COLO668 (cell line): ENCODE measurements at regions not wholly inside any gene's neighbourhood (a gene's known extent, or its start where the extent isn't known, plus 50 kb on each side); places are given as distances from the start of the nearest gene placed in this dataset.

Source experiments
- DNase-seq: peaks from one replicate; lab custom pipeline; 2025; ENCODE audit not compliant: unreplicated experiment; lab: John Stamatoyannopoulos, UW

DNA sequence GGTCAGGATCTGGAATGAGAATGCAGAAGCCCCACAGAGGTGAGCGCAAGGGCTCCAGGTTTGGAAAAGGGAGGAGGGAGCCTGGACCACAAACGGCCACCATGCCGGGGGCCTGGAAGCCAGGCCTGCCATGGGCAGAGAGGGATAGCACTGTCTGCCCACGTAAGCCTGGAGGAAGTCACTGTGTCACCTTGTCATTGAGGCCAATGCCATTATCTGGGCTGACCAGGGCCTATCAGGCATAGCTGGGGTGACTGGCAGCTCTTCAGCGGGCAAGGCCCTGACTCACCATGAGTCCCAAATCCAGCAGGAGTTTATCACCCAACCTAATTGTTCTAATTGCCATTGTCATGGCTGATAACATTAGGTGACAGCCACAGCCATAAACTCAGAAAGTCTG lies 84.6 kb downstream of the MATN1 start:
- no peak for DNase-seq

DNA sequence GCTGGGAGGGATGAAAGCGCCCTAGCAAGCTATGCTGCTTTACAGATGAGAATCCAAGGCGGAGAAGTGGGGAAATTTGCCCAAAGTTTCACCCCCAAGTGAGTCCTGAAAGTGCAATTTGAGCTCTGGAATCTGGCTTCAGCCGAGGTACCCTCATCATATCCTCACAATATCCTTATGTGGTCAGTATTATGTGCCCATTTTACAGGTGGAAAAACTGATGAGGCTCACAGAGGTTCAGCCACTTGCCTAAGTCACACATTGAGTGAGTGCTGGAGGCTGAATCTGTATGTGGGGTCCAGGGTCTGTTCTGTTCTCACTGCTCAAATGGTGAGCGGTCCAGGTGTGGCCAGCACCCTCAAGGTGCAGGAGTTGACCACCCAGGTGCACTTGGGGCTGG lies 85.3 kb downstream of the MATN1 start:
- DNase-seq = no peak

DNA sequence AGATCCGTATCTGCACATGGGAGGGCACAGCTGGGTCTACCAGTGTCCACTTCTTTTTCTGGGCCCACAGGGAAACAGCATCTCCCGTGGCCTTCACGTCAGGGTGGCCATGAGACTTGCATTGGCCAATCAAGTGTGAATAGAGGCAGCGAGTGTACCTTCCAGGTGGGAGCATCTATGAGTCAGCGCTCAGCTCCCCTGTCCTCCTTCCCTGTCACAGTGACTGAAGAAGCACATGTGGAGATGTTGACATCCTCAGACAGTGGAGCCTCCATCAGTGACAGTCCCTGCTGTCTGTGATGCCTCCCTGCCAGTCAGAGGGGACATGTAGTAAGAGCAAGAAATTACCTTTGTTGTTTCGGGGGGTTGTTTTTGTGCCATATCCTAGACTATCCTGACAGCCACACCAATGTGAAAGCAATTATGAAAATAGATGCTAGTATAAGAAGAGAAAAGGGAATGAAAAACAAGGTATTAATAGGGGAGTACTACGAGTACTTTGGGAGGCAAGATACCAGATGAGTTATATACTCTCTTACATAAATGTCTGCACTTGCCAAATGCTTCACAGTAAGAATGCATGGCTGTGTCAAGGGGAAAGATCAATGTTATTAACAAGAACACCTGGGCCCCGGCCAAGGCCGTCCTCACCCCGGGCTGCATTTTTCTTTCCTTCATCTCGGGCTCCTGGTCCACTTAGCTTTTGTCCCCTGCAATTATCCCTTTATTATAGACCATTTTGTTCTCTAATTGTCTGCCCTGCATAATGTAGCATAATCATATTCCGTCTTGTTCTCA lies 86.0 kb downstream of the MATN1 start:
- DNase-seq = no peak

DNA sequence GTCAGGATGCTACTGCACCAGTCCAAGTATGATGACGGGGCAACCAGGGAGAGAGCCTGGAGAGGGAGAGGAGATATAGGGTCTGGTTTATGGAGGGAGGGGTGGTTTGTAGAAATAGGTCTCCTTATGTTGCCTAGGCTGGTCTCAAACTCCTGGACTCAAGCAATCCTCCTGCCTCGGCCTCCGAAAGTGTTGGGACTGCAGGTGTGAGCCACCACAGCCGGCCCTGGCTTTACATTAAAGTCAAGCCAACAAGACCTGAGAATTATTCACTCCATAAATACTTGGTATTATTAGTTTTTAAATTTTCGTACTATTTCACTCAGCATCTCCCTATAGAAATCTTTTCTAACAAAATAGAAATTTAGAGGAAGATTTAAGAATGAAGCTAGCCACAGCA lies 86.8 kb downstream of the MATN1 start:
- no peak for DNase-seq

DNA sequence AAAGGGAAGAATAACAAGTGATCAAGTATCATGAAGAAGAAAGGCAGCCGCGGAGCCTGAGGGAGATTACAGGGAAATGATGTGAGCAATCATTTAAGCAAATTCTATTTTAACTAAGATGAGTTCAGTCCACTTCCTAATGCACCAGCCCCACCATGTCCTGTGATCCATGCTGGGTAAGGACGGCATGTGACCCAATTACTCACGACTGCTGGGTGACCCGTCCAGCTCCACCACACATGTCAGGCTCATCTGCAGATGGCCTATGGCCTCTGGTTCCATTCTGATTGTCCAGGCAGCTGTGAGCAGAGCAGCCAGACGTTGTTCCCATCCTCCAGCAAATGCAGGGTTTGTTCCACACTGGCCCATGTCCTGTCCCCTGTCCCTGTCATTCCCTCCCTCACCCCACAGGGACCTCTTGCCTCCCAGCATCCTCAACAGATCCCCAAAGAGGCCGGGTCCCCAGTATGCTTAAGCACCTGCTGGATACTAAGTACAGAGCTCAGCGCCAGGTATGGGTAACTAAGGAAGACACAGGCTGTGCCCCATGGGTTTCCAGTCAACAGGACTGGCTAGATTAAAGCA lies 87.9 kb downstream of the MATN1 start:
- DNase-seq = no peak

DNA sequence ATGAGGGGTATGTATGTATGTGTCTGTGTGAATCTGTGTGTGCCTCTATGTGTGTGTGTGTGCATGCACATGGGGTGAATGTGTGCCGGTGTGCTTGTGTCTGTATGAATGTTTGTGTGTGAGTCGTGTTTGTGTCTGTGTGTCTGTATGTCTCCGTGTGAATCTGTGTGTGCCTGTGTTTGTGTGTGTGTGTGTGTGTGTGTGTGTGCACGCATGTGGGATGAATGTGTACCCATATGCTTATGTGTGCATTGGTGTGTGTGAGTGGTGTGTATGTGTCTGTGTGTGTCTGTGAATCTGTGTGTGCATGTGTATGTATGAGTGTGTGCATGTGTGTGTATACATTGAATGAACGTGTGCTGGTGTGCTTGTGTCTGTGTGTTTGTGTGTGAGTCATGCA lies 88.9 kb downstream of the MATN1 start:
- DNase-seq = no peak

DNA sequence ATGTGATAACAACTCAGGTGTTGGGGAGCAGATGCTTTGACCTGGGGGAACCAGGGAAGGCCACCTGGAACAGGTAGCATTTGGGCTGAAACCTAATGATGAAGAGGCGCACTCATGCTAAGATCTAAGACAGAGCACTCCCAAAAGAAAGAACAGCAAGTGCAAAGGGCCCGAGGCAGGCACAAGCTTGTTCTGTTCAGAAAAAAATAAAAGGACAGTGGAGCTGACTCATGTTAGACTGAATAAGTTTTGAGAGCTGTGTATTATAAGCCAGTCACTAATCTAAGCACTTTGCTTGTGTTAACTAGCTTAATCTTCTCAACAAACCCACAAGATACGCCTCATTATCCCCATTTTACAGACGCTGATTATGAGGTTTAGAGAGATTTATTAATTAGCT lies 90.1 kb downstream of the MATN1 start:
- no peak for DNase-seq

DNA sequence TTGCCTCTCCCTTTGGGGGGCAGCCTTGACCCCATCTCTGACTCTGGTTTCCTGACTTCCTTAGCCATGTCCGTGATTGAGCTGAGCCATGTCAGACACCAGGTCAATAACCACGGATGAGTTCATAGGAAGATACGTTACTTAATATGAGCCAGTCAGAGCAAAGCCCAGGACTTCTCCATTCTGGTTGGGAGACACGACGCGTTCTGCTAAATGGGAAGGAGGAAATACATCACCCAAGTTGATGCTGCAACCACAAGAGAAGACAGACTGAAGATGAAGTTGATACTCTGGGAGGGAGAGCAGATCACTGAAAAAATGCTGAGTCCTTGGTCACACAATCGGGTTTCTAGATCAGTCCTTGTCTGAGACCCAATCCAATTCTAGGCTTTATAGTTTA lies 90.9 kb downstream of the MATN1 start:
- DNase-seq = no peak

DNA sequence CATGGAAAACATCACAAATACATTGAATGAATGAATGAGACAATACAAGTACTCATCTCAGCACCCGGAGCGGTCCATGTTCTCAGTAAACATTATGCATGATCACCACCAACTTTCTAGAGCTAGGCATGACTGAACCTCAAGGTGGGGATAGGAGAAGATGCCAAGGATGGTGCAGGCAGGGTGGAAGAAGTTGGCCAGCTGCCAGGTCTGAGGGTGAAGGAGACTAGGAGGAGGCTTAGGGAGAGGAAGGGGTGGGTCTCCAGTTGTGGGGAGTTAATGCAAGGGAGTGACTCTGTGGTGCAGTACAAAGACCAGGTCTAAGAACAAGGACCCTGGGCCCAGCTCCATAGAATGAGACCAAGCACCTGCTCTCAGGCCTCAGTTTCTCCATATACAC lies 91.7 kb downstream of the MATN1 start:
- DNase-seq = no peak

DNA sequence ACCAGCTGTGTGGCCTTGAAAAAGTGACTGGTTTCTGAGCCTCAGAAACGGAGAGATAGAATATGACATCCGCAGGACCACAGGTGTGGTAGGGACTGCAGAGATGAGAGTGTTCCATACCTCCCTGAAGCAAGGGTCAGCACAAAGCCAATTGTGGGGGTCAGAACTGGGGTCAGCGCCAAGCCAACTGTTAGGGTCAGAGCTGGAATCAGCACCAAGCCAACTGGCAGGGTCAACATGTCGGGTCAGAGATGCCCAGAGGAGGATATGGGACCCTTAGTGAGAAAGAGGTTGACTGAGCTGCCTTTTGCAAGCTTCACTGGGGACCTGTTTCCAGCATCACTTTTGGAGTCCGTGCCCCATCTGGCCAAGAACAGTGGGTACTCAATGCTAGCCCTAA lies 93.9 kb downstream of the MATN1 start:
- no peak for DNase-seq

DNA sequence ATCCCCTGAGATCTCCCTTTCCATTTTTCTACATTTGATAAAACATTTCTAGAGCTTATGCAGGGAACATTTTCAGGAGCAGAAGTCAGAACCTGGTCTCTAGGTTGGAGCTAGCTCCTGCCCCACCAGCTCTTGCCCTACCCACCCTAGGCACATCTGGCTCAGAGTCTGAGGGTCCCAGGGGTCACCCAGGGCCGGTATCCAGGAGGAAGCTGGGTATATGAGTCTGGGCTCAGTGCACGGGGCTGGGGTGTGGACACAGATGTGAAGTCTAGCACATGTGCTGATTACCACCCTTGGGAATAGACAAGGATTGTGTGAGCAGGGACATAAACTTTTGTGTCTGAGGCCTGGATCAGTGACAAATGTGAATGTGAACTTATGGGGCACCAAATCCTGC lies 95.4 kb downstream of the MATN1 start:
- DNase-seq = no peak

DNA sequence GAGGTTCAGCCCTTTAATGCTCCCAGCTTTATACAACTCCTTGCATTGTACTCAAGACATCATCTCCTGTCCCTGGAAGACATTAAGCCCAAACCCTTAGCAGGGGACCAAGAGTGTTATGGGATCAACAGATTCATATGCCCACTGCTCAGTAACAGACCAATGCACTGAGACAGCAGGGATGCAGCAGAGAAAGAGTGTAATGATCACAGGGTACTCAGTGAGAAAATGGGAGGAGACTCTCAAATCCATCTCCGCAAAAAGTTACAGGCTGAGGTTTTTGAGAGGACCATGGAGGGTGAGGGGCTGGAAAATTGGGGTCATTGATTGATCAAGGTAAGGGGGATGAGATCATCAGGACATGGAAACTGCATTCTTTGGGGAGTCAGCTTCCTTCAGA lies 96.2 kb downstream of the MATN1 start:
- DNase-seq = no peak

DNA sequence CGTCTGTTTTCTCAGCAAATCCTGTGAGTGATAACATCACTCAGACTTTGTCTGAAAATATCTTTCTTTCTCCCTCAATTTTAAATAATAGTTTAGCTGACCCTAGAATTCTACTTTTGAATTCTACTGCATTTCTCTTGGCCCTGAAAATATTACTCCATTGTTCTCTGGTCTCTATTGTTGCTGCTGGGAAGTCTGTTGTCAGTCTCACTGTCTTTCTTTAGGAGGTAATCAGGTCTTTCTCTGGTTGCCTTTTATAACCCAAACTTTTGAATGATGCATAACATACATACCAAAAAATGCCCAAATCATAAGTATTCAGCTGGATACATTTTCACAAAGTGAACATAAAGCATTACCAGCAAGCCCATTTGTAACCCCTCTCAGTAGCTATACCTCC lies 100.0 kb downstream of the MATN1 start:
- no peak for DNase-seq

DNA sequence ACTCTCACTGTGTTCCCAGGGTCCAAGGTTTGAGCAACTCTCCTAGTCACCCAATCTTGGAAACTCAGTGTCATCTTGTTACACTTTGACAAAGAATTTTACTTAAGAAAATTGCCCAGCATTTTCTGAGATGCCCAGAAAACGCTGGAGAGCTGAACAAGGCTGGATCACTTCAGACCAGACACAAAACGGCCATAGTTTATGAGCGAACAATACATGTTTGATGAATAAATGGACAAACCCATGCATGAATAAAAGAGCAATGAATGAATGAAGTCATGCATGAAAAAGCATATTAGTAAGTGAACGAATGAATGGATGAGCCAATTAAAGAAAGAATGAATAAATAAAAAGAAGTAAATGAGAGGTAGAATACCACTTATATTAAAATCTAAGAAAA lies 103.8 kb downstream of the MATN1 start:
- DNase-seq = no peak

DNA sequence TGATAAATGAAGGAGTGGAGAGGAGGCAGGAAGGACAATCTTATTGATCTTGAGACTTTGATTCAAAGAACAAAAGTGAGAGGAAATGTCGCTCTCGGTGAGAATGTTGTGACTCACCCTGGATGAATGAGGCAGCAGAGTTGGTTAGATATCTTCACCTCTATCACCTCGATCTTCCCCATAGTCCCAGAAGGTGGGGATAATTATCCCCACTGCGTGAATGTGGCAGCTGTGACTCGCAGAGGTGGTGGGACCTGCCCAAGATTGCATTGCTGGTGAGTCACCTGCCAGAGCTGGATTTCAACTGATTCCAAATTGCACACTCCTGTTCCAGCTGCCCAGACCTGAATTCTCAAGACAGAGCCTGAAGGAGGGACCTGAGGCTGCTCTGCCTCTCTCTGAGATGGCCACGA lies 105.0 kb downstream of the MATN1 start:
- no peak for DNase-seq

DNA sequence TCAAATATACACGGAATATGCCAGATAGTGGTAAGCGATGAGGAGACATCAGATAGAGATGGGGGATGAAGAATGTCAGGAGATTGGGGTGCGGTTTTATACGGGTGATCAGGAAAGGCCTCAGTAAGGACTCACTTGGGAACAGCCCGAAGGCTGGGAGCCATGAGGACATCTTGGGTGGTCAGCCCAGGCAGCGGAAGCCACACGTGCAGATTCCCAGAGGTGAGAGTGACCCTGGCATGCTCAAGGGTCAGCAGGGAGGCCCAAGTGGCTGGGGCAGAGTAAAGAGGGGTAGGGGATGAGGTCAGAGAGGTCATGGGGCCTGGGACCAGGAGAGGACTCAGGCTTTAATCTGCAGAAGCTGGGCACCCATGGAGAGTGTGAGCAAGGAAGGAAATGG lies 106.6 kb downstream of the MATN1 start:
- no peak for DNase-seq

DNA sequence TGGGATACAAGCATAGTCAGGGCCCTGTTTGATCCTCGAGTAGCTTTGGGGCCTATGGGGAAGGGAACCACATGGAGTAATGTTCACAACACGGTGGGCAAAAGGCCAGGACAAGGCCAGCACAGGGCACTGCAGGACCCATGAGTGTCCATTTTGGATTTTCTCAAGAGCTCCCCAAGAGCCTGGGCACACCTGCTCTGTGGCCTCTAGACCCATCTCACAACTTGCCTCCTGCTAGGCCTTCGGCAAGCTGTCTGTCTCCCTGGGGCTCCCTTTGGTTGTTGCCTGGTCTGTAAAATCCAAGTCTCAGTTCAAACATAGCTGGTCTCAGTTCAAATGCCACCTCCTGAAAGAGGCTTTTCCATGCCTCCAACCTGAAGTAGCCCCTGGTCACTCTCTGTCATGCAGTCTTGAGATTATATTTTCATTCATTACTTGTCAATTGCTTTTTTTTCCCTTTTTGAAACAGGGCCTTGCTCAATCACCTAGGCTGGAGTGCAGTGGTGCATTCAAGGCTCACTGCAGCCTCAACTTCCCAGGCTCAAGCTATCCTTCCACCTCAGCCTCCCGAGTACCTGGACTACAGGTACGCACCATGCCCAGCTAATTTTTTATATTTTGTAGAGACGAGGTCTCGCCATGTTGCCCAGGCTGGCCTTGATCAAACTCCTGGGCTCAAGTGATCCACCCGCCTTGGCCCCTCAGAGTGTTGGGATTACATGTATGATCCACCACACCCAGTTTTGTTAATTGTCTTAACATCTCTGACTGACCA lies 107.4 kb downstream of the MATN1 start:
- no peak for DNase-seq

DNA sequence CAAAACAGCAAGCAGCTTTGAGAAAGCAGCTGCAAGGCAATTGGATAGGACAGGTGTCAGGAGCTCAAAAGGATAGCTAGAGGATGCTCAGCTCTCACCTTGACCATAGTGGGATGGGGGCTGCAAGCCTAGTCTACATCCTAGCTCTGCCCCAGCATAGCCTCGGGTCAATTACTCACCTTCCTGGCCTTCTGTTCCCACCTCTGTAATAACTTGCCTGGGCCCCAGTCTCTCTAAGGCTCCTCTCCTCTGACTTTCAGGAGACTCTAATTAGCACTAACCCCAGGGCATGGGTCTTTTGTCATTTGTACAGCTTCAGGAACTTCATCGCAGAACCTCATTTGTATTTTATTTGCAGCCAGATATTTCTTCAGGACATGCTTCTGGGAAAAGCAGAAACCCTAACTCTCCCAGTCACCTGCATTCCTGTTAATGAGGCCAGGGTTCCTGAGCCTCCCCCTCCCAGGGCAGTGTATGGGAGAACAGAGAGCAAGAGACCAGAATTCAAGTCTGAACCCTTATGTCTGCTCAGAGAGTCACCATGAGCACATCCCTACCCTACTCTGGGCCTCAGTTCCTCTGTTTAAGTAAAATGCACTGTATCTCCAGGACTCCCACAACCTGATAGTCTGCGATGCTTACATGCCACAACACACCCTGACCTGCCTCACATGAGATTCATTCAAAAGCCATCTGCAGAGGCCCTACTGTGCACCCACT lies 108.1 kb downstream of the MATN1 start:
- no peak for DNase-seq

DNA sequence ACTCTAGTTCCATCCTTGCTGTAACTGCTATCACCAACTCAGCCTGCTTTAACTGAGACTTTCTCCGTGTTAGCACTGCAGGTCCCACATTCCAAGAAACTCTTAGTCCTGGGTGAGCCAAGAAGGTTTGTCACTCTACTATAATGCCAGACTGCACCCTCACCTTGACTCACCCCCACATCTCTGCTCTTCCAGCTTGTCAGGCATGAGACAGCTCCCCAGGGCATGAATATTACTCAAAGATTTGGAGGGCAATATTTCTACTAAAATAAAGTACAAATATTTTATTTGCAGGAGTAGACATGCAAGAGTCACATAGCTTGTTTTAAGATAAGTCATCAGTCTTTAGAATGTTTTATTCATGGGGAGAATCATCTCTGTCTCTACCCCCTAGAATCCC lies 110.2 kb downstream of the MATN1 start:
- no peak for DNase-seq

DNA sequence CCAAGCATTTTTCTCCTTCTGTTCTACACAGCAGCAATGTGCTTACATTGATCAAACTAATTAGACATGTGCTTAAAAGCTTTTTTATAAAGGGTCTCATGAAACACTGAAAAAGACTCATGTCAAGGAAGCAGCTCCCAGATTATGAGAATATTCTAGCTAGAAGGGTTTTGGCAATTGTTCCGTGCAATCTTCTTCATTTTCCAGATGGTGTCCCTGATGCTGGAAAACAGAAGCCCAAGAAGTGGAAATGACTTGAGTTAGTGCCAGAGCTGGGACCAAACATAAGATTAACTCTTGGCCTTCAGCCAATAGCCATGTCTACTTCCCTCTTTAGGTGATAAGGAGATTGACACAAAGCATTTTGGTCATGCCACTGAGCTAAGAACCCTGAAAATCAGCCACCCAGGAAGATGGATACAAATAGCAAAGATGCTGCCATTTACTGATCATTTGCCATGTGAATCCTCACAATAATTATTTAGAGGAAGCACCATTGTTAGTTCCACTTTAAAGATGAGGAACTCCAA lies 110.8 kb downstream of the MATN1 start:
- no peak for DNase-seq

DNA sequence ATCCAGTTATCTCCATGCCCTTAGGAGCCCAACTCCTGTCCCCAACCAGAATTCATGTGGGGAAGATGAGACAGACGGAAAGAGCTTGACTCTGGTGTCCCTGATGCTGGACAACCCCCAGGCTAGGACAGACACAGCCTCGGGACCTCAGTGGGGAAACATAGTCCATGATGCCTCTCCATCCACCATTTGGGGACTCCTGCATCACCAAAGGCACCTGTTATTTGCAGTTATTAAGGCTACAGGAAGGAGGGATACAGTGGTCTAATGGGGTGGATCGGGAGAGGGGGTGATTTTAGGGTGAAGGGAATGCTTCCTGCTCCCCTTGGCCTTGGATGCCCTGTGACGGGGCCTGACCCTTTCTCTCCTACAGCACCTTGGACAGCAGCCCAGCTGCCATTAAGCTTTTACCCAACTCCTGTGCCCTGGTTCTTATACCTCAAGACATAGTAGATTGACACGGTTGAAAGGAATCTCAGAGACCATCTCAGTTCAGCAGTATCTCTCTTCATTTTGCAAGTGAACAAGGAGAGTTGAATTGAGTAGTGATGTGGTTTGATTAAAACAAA lies 111.6 kb downstream of the MATN1 start:
- no peak for DNase-seq
